PFSK-1 (cell line): ENCODE measurements at regions not wholly inside any gene's neighbourhood (a gene's known extent, or its start where the extent isn't known, plus 50 kb on each side); places are given as distances from the start of the nearest gene placed in this dataset.

Source experiments
- FOXP2 ChIP-seq: optimal IDR thresholded peaks from 2 replicates; pipeline ENCODE3; 2011; ENCODE audit warnings: borderline replicate concordance, control low read depth, inconsistent platforms; ENCODE audit not compliant: insufficient read depth; ENCODE audit errors: extremely low read length, extremely low read depth
- POLR2AphosphoS5 ChIP-seq: IDR thresholded peaks from 2 replicates; pipeline ENCODE4 v1.6.1; 2012; ENCODE audit warnings: low read depth, mild to moderate bottlenecking, control low read depth, low read length, moderate library complexity
- REST ChIP-seq, 2 experiments: IDR thresholded peaks; 2 replicates each; pipeline versions ENCODE4 v1.6.1 to v1.8.0; 2011 to 2012; ENCODE audit warnings: low read depth in 2 of 2, low read length in 2 of 2, control low read depth in 1 of 2, inconsistent platforms in 1 of 2, mild to moderate bottlenecking in 1 of 2, moderate library complexity in 1 of 2; ENCODE audit not compliant: insufficient read depth in 1 of 2
- SIN3A ChIP-seq: IDR thresholded peaks from 2 replicates; pipeline ENCODE4 v1.6.1; 2012; ENCODE audit warnings: mild to moderate bottlenecking, low read length, moderate library complexity, borderline replicate concordance; ENCODE audit not compliant: insufficient read depth
- TAF1 ChIP-seq: IDR thresholded peaks from 2 replicates; pipeline ENCODE4 v1.6.1; 2012; ENCODE audit warnings: low read length, control low read depth, borderline replicate concordance; ENCODE audit not compliant: insufficient read depth

- TF ChIP-seq SIN3A (no peak), FOXP2 (no peak), REST (IDR thresholded peaks at IDR 0.05; ENCODE audit: insufficient read depth in 1 of 2, low read depth in 2 of 2, low read length in 2 of 2) (no peak), TAF1 (no peak), POLR2AphosphoS5 (no peak)
Observed at GRCh38 chr3:102750322-102750721, 315.5 kb downstream of the ZPLD1 start.

DNA sequence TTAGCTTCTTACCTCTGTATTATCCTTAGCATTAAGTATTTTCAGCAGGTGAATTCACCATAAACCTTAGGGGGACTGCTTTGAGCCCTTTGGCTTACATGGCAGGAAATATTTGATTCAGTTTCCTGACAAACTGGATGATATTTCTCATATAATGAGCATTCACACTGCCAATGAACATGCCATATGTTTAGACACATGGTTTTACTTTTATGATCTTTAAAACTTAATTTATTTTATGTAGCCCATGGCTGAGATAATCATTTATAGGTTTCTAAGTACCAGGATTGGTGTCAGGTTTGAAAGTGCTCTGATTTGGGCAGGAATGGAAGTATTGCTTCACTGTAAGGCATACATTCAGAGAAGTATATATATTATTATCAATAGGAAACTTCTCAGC is 319.1 kb downstream of the ZPLD1 start:
- no peak for TF ChIP-seq FOXP2
- no peak for TF ChIP-seq REST (IDR thresholded peaks at IDR 0.05; ENCODE audit: insufficient read depth in 1 of 2, low read depth in 2 of 2, low read length in 2 of 2)
- TF ChIP-seq TAF1 = no peak
- no peak for TF ChIP-seq SIN3A
- no peak for TF ChIP-seq POLR2AphosphoS5

DNA sequence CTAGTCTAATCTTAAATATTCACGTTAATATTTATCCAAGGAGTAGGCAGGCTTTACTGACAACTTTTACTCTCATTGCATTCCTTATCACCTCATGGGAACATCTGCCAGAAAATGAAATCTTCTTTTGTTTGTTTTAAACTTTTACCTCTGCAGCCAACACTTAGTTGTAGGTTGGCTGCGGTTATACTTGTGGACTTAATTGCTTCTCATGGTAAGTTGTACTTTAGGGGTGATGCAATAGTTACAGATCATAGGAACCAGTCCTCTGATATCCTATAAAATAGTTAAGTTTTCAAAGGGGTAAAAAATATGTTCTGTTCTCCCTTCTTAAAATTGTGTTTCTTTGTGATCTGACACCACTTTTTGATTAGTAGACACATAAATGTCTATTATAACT is 321.9 kb downstream of the ZPLD1 start:
- TF ChIP-seq TAF1 (no peak), FOXP2 (no peak), POLR2AphosphoS5 (no peak), REST (IDR thresholded peaks at IDR 0.05; ENCODE audit: insufficient read depth in 1 of 2, low read depth in 2 of 2, low read length in 2 of 2) (no peak), SIN3A (no peak)

DNA sequence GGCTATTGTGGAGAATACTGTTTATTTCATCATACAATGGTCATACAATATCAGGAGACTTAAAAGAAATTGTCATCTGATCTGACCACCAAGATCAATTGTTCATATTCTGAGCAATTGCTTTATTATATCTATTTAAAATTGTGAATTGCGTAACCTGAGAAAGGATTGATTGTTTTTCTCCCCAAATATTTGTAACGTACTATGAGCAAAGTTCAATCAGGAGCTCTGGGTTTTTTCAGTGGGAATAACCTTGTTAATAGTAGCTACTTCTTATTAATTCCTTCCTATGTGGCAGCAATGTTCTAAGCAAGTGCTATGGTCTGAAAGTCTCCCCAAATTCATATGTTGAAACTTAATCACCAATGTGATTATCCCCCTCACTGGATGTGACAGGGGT is 323.1 kb downstream of the ZPLD1 start:
- TF ChIP-seq TAF1 (no peak), SIN3A (no peak), FOXP2 (no peak), POLR2AphosphoS5 (no peak), REST (IDR thresholded peaks at IDR 0.05; ENCODE audit: insufficient read depth in 1 of 2, low read depth in 2 of 2, low read length in 2 of 2) (no peak)

GRCh38 chr3:102761766-102762165 is 327.0 kb downstream of the ZPLD1 start:
- no peak for TF ChIP-seq POLR2AphosphoS5
- TF ChIP-seq SIN3A = no peak
- no peak for TF ChIP-seq REST (IDR thresholded peaks at IDR 0.05; ENCODE audit: insufficient read depth in 1 of 2, low read depth in 2 of 2, low read length in 2 of 2)
- no peak for TF ChIP-seq TAF1
- TF ChIP-seq FOXP2 = no peak
